Smooth muscle cell (in vitro differentiated cells): ENCODE measurements at regions not wholly inside any gene's neighbourhood (a gene's known extent, or its start where the extent isn't known, plus 50 kb on each side); places are given as distances from the start of the nearest gene placed in this dataset.

Source experiments
- DNase-seq: peaks from one replicate; lab custom pipeline; 2025; ENCODE audit not compliant: unreplicated experiment; lab: John Stamatoyannopoulos, UW
- H2AFZ ChIP-seq: fragments of 200-600 bp; sonication (generic); 2 replicates; pipeline ENCODE4 v1.6.0; 2016; ENCODE audit warnings: antibody characterized with exemption, low read depth, mild to moderate bottlenecking
- H3F3A ChIP-seq: fragments of 200-600 bp; sonication (generic); 2 replicates; pipeline ENCODE4 v1.6.0; 2017; ENCODE audit warnings: antibody characterized with exemption, low read depth
- H3K27ac ChIP-seq: fragments of 200-600 bp; sonication (generic); 2 replicates; pipeline ENCODE4 v1.5.1; 2016; ENCODE audit warnings: low read depth, mild to moderate bottlenecking
- H3K27me3 ChIP-seq: fragments of 200-600 bp; sonication (generic); 2 replicates; pipeline ENCODE4 v1.6.1; 2016; ENCODE audit warnings: low read depth, mild to moderate bottlenecking
- H3K36me3 ChIP-seq: fragments of 200-600 bp; sonication (generic); 2 replicates; pipeline ENCODE4 v1.5.1; 2016; ENCODE audit warnings: low read depth
- H3K4me1 ChIP-seq: fragments of 200-600 bp; sonication (generic); 2 replicates; pipeline ENCODE4 v1.5.1; 2016; ENCODE audit warnings: low read depth
- H3K4me2 ChIP-seq: fragments of 200-600 bp; sonication (generic); 2 replicates; pipeline ENCODE4 v1.6.0; 2016; ENCODE audit warnings: mild to moderate bottlenecking
- H3K4me3 ChIP-seq: fragments of 200-600 bp; sonication (generic); 2 replicates; pipeline ENCODE4 v1.5.1; 2016; ENCODE audit warnings: mild to moderate bottlenecking
- H3K79me2 ChIP-seq: fragments of 200-600 bp; sonication (generic); 2 replicates; pipeline ENCODE4 v1.6.0; 2016; ENCODE audit warnings: low read depth, mild to moderate bottlenecking
- H3K9ac ChIP-seq: fragments of 200-600 bp; sonication (generic); 2 replicates; pipeline ENCODE4 v1.6.0; 2016; ENCODE audit warnings: low read depth
- H3K9me3 ChIP-seq: fragments of 200-600 bp; sonication (generic); replicated peaks from 2 replicates; pipeline ENCODE4 v1.5.1; 2016; ENCODE audit warnings: low read depth
- H4K20me1 ChIP-seq: fragments of 200-600 bp; sonication (generic); 2 replicates; pipeline ENCODE4 v1.6.0; 2016; ENCODE audit warnings: low read depth
- CTCF ChIP-seq: fragments of 200-600 bp; sonication (generic); IDR thresholded peaks from 2 replicates; pipeline ENCODE4 v1.5.1; 2017; ENCODE audit warnings: borderline replicate concordance, mild to moderate bottlenecking, antibody characterized with exemption; ENCODE audit not compliant: insufficient read depth, poor library complexity, severe bottlenecking
- WGBS: methylation state at CpG from one replicate; pipeline ENCODE4 v1.1.7; 2016; ENCODE audit warnings: low lambda C conversion rate; 5-methylcytosine and 5-hydroxymethylcytosine counted together

DNA sequence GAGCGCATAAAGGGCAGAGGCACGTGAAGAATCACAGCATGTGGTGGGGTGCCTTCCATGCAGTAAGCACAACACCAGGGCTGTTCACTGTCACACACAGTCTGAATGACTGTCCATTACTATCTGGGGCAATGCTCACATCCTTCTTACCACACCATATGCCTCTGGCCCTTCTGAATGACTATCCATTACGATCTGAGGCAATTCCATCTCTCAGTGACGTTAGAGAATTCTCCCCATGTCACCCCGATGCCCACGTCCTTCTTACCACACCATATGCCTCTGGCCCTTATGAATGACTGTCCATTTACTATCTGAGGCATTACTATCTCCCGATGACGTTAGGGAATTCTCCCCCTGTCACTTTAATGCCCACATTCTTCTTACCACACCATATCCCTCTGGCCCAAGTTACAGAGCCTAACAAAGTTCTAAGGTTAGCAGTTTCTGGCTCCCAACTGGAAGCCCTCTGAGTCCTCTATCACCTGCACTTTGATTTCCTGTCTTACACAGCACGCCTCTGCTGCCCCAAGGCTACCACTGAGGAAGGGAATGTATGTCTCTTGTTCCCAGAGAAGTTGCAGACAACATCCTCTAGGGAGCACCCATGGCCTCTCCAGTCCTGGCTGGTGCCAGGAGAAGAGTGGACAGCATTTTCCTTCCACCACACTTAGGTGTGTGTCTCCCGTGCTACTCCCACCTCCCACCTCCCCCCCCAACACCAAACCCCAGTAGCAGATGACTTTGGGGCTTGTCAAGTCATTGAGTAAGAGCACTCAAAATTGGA lies 154.8 kb downstream of the COG6 start:
- no peak for DNase-seq
- H3K36me3 ChIP-seq: no peaks in the 10 kb centered on the region
- H3K9ac ChIP-seq: no peak overlapping the region
- TF ChIP-seq CTCF: no peak
- H3K4me1 ChIP-seq: no peaks in the 10 kb centered on the region
- H3K27ac ChIP-seq: no peak overlapping the region
- H3K9me3 ChIP-seq: no peaks in the 10 kb centered on the region
- H4K20me1 ChIP-seq: no peaks in the 10 kb centered on the region
- no peak overlapping the region for H3K4me2 ChIP-seq
- no peak overlapping the region for H3K4me3 ChIP-seq
- H3F3A ChIP-seq: no peaks in the 10 kb centered on the region
- H2AFZ ChIP-seq: no peak overlapping the region
- 85% methylated on average over 10 of the region's 10 CpGs for WGBS
- H3K27me3 ChIP-seq: no peaks in the 10 kb centered on the region
- H3K79me2 ChIP-seq: no peaks in the 10 kb centered on the region

- Histone ChIP-seq H2AFZ (no peak overlapping the region), H3K4me3 (no peak overlapping the region), H3K27me3 (no peaks in the 10 kb centered on the region), H3K4me1 (no peaks in the 10 kb centered on the region), H3K36me3 (no peaks in the 10 kb centered on the region), H3K27ac (no peak overlapping the region), H3K9me3 (no peaks in the 10 kb centered on the region), H3K79me2 (no peaks in the 10 kb centered on the region), H3K9ac (no peak overlapping the region), H4K20me1 (no peaks in the 10 kb centered on the region), H3F3A (no peaks in the 10 kb centered on the region), H3K4me2 (no peak overlapping the region)
- DNase-seq: no peak
- no peak for TF ChIP-seq CTCF
- 86% methylated on average over 6 of the region's 6 CpGs for WGBS
Observed at GRCh38 chr13:39811051-39811450, 155.6 kb downstream of the COG6 start.

GRCh38 chr13:39811696-39812095 lies 156.2 kb downstream of the COG6 start:
- Histone ChIP-seq H3F3A (no peaks in the 10 kb centered on the region), H3K27ac (no peak overlapping the region), H3K36me3 (no peaks in the 10 kb centered on the region), H3K4me3 (no peak overlapping the region), H3K79me2 (no peaks in the 10 kb centered on the region), H4K20me1 (no peaks in the 10 kb centered on the region), H3K4me1 (no peaks in the 10 kb centered on the region), H2AFZ (no peak overlapping the region), H3K9ac (no peak overlapping the region), H3K27me3 (no peaks in the 10 kb centered on the region), H3K4me2 (no peak overlapping the region), H3K9me3 (no peaks in the 10 kb centered on the region)
- WGBS: 92% methylated on average over 5 of the region's 5 CpGs
- no peak for DNase-seq
- no peak for TF ChIP-seq CTCF
